Skeletal muscle tissue (tissue), 4 donors: ENCODE measurements at regions not wholly inside any gene's neighbourhood (a gene's known extent, or its start where the extent isn't known, plus 50 kb on each side); places are given as distances from the start of the nearest gene placed in this dataset. TPM values are rescaled to one million over a fixed set of nuclear protein-coding genes. Genes with fewer than 3 reads are reported as not detected.
"Not testable (repeated sequence)": the region's sequence is repeated elsewhere in the genome, so short reads cannot be mapped to it uniquely, and the experiment has no call there.

ENCODE experiments used
- H3K27ac ChIP-seq: one replicate; pipeline ENCODE4 v1.7.0; 2013; ENCODE audit warnings: mild to moderate bottlenecking, low read depth, low read length, inconsistent platforms
- H3K27me3 ChIP-seq, 3 donors: one replicate each; pipeline ENCODE4 v1.7.0; 2013; ENCODE audit warnings: low read length in 3 of 3; ENCODE audit not compliant: control insufficient read depth in 3 of 3, insufficient read depth in 3 of 3
- H3K36me3 ChIP-seq, 3 donors: one replicate each; pipeline ENCODE4 v1.7.0; 2013; ENCODE audit warnings: low read length in 3 of 3; ENCODE audit not compliant: control insufficient read depth in 3 of 3, insufficient read depth in 3 of 3
- H3K4me1 ChIP-seq, 3 donors: one replicate each; pipeline ENCODE4 v1.7.0; 2013; ENCODE audit warnings: low read length in 3 of 3, mild to moderate bottlenecking in 3 of 3; ENCODE audit not compliant: control insufficient read depth in 3 of 3, insufficient read depth in 3 of 3
- H3K4me3 ChIP-seq, 3 donors: one replicate each; pipeline ENCODE4 v1.7.0; 2013; ENCODE audit warnings: low read length in 3 of 3
- H3K9ac ChIP-seq, 3 donors: one replicate each; pipeline ENCODE4 v1.7.0; 2013; ENCODE audit warnings: low read length in 3 of 3, mild to moderate bottlenecking in 3 of 3, moderate library complexity in 2 of 3, low read depth in 1 of 3
- H3K9me3 ChIP-seq, 3 donors: one replicate each; pipeline ENCODE4 v1.7.0; 2013; ENCODE audit warnings: low read length in 3 of 3; ENCODE audit not compliant: control insufficient read depth in 3 of 3
- small RNA-seq: library from RNA; depleted of rRNA; stranded (forward); fragments of <200 nt; gene quantifications from one replicate; pipeline ENCODE3, GENCODE V24; 2014
- donor health status: Osteomylitis.

DNA sequence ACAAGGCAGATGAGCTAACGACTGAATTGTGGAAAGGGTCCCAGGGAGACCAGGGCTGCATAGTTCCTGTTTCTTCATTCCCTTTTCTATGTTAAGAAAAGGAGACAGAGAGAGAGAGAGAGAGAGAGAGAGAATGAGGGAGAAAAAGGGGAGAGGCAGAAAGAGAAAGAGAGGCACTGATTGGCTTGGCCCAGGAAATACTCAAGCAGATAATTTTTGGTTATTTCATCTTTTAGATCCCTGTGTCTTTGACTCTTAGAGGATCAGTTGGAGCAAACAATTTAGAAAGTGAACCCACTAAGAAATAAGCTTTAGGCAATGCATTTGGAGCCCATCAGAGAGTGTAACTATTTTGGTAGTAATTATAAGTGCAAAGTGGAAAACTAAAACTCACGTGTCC, 103.4 kb downstream of the CEP44 start:
- no peaks in the 10 kb centered on the region for H3K36me3 ChIP-seq
- H3K27me3 ChIP-seq, result no peaks in the 10 kb centered on the region
- H3K4me1 ChIP-seq, result no peaks in the 10 kb centered on the region
- H3K9me3 ChIP-seq, result no peaks in the 10 kb centered on the region
- H3K4me3 ChIP-seq, result no peak overlapping the region
- no peak overlapping the region for H3K27ac ChIP-seq
- H3K9ac ChIP-seq, result no peak overlapping the region

DNA sequence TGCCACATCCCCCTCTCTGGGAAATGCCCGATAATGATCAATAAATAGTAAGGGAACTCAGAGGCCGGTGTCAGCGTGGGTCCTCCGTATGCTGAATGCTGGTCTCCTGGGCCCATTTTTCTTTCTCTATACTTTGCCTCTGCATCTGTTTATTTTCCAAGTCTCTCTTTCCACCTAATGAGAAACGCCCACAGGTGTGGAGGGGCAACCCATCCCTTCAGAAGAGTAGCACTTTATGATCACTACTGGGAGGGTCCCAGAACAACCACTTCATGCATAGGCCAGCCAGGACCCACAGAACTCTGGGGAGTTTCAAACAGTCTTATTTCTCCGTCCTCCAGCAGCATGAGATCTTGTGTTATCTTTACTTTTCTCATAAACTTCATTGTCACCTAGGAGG, 100.1 kb downstream of the CEP44 start:
- no peaks in the 10 kb centered on the region for H3K4me1 ChIP-seq
- H3K9ac ChIP-seq, result no peak overlapping the region
- H3K4me3 ChIP-seq, result no peak overlapping the region
- no peaks in the 10 kb centered on the region for H3K36me3 ChIP-seq
- H3K27ac ChIP-seq, result no peak overlapping the region
- H3K27me3 ChIP-seq, result no peaks in the 10 kb centered on the region
- no peaks in the 10 kb centered on the region for H3K9me3 ChIP-seq

DNA sequence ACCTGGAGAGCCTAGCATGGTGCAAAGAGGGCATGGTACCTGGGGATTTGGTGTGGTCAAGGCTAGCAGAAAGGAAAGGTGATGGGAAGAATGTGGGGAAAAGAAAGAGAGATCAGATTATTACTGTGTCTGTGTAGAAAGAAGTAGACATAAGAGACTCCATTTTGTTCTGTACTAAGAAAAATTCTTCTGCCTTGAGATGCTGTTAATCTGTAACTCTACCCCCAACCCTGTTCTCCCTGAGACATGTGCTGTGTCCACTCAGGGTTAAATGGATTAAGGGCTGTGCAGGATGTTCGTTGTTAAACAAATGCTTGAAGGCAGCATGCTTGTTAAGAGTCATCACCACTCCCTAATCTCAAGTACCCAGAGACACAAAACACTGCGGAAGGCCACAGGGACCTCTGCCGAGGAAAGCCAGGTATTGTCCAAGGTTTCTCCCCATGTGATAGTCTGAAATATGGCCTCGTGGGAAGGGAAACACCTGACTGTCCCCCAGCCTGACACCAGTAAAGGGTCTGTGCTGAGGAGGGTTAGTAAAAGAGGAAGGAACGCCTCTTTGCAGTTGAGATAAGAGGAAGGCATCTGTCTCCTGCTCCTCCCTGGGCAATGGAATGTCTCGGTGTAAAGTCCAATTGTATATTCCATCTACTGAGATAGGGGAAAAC, 99.4 kb downstream of the CEP44 start:
- H3K9me3 ChIP-seq, H3K4me3 ChIP-seq: not testable (repeated sequence)

More for the DNA sequence above, 99.4 kb downstream of the CEP44 start:
- H3K27ac ChIP-seq, H3K27me3 ChIP-seq, H3K36me3 ChIP-seq, H3K9ac ChIP-seq, H3K4me1 ChIP-seq: not testable (repeated sequence)

Small RNA genes lying in the stretch of these regions (small RNA-seq; reads per million reads assigned to genes)
- not detected for gene MIR4276
